DOHH2 (cell line): ENCODE measurements at regions not wholly inside any gene's neighbourhood (a gene's known extent, or its start where the extent isn't known, plus 50 kb on each side); places are given as distances from the start of the nearest gene placed in this dataset.
A peak's percentile ranks its signal among the peaks of the same experiment; 100 is the strongest.

Experiments used
- H3F3A ChIP-seq: fragments of 200-600 bp; sonication (generic), shearing (Covaris generic); 2 replicates; pipeline ENCODE4 v1.6.0; 2016; ENCODE audit warnings: antibody characterized with exemption, mild to moderate bottlenecking; ENCODE audit not compliant: control insufficient read depth, insufficient read depth
- H3K27ac ChIP-seq: fragments of 200-600 bp; sonication (generic); 2 replicates; pipeline ENCODE4 v1.5.1; 2014; ENCODE audit warnings: low read depth, mild to moderate bottlenecking, low read length, moderate library complexity
- H3K27me3 ChIP-seq: fragments of 200-600 bp; sonication (generic); 2 replicates; pipeline ENCODE4 v1.6.1; 2014; ENCODE audit warnings: mild to moderate bottlenecking, low read length, mixed read lengths; ENCODE audit not compliant: control insufficient read depth
- H3K36me3 ChIP-seq: fragments of 200-600 bp; sonication (generic); 2 replicates; pipeline ENCODE4 v1.6.1; 2014; ENCODE audit warnings: mild to moderate bottlenecking, low read length, moderate library complexity, mixed read lengths; ENCODE audit not compliant: control insufficient read depth
- H3K4me1 ChIP-seq: fragments of 200-600 bp; sonication (generic); 2 replicates; pipeline ENCODE4 v1.6.1; 2014; ENCODE audit warnings: mild to moderate bottlenecking, low read length, mixed read lengths; ENCODE audit not compliant: control insufficient read depth
- H3K4me2 ChIP-seq: fragments of 200-600 bp; sonication (generic); 2 replicates; pipeline ENCODE4 v1.6.0; 2014; ENCODE audit warnings: mild to moderate bottlenecking, low read length, moderate library complexity
- H3K4me3 ChIP-seq: fragments of 200-600 bp; sonication (generic); 2 replicates; pipeline ENCODE4 v1.5.1; 2014; ENCODE audit warnings: mild to moderate bottlenecking, low read length, mixed read lengths
- H3K79me2 ChIP-seq: fragments of 200-600 bp; sonication (generic); 2 replicates; pipeline ENCODE4 v1.6.1; 2014; ENCODE audit warnings: mild to moderate bottlenecking, low read length, mixed read lengths; ENCODE audit not compliant: control insufficient read depth
- H3K9me2 ChIP-seq: fragments of 200-600 bp; sonication (generic); replicated peaks from 2 replicates; pipeline ENCODE4 v1.6.1; 2014; ENCODE audit warnings: mild to moderate bottlenecking, low read length, mixed read lengths; ENCODE audit not compliant: control insufficient read depth
- H3K9me3 ChIP-seq: fragments of 200-600 bp; sonication (generic); 2 replicates; pipeline ENCODE4 v1.6.1; 2014; ENCODE audit warnings: antibody characterized with exemption, low read length, mixed read lengths; ENCODE audit not compliant: control insufficient read depth, insufficient read depth
- H4K20me1 ChIP-seq: fragments of 200-600 bp; sonication (generic); 2 replicates; pipeline ENCODE4 v1.6.0; 2014; ENCODE audit warnings: low read depth, mild to moderate bottlenecking, antibody characterized with exemption, low read length, moderate library complexity; ENCODE audit not compliant: control insufficient read depth, insufficient read depth
- CTCF ChIP-seq: fragments of 200-600 bp; sonication (generic); IDR thresholded peaks from one replicate; pipeline ENCODE4 v1.5.1; 2014; ENCODE audit warnings: antibody characterized with exemption, mild to moderate bottlenecking, low read depth, low read length; ENCODE audit not compliant: poor library complexity, severe bottlenecking
- EZH2phosphoT487 ChIP-seq: fragments of 200-600 bp; sonication (generic); IDR thresholded peaks from 2 replicates; pipeline ENCODE4 v1.6.1; 2017; ENCODE audit warnings: borderline replicate concordance, mild to moderate bottlenecking, antibody characterized with exemption, low read length, moderate library complexity, mixed read lengths

GRCh38 chr10:45564303-45564959, 108.1 kb downstream of the ZFAND4 start:
- no peaks in the 10 kb centered on the region for H3K79me2 ChIP-seq
- TF ChIP-seq CTCF (no peak), EZH2phosphoT487 (no peak)
- H4K20me1 ChIP-seq: no peaks in the 10 kb centered on the region
- H3K4me2 ChIP-seq: no peak overlapping the region
- H3F3A ChIP-seq: no peaks in the 10 kb centered on the region
- no peaks in the 10 kb centered on the region for H3K36me3 ChIP-seq
- no peak overlapping the region for H3K4me3 ChIP-seq
- H3K9me3 ChIP-seq: no peaks in the 10 kb centered on the region
- no peak overlapping the region for H3K27ac ChIP-seq
- H3K27me3 ChIP-seq: no peaks in the 10 kb centered on the region
- peaks cover 10% of the 10 kb centered on the region for H3K4me1 ChIP-seq
- no peaks in the 10 kb centered on the region for H3K9me2 ChIP-seq

GRCh38 chr10:45561952-45562351, 110.6 kb downstream of the ZFAND4 start:
- no peaks in the 10 kb centered on the region for H3F3A ChIP-seq
- H3K36me3 ChIP-seq: no peaks in the 10 kb centered on the region
- no peak overlapping the region for H3K4me2 ChIP-seq
- H3K27ac ChIP-seq: no peak overlapping the region
- H3K4me3 ChIP-seq: no peak overlapping the region
- peaks cover 25% of the 10 kb centered on the region for H3K4me1 ChIP-seq
- H3K9me2 ChIP-seq: no peaks in the 10 kb centered on the region
- H3K27me3 ChIP-seq: no peaks in the 10 kb centered on the region
- H3K79me2 ChIP-seq: no peaks in the 10 kb centered on the region
- no peak for TF ChIP-seq EZH2phosphoT487
- TF ChIP-seq CTCF: no peak
- no peaks in the 10 kb centered on the region for H4K20me1 ChIP-seq
- no peaks in the 10 kb centered on the region for H3K9me3 ChIP-seq

GRCh38 chr10:45560262-45560661, 112.3 kb downstream of the ZFAND4 start:
- Histone ChIP-seq H3K4me2 (0 out of 2 replicates have a peak overlapping the region, but pooled peaks have one; percentile 23), H3F3A (no peaks in the 10 kb centered on the region), H3K4me3 (no peak overlapping the region), H3K4me1 (peaks cover 30% of the 10 kb centered on the region), H4K20me1 (no peaks in the 10 kb centered on the region), H3K9me2 (no peaks in the 10 kb centered on the region), H3K9me3 (no peaks in the 10 kb centered on the region), H3K27ac (no peak overlapping the region), H3K27me3 (no peaks in the 10 kb centered on the region), H3K36me3 (no peaks in the 10 kb centered on the region), H3K79me2 (no peaks in the 10 kb centered on the region)
- TF ChIP-seq EZH2phosphoT487 (no peak), CTCF (no peak)
